ENCODE measurements at regions not wholly inside any gene's neighbourhood (a gene's known extent, or its start where the extent isn't known, plus 50 kb on each side); places are given as distances from the start of the nearest gene placed in this dataset.

DNA sequence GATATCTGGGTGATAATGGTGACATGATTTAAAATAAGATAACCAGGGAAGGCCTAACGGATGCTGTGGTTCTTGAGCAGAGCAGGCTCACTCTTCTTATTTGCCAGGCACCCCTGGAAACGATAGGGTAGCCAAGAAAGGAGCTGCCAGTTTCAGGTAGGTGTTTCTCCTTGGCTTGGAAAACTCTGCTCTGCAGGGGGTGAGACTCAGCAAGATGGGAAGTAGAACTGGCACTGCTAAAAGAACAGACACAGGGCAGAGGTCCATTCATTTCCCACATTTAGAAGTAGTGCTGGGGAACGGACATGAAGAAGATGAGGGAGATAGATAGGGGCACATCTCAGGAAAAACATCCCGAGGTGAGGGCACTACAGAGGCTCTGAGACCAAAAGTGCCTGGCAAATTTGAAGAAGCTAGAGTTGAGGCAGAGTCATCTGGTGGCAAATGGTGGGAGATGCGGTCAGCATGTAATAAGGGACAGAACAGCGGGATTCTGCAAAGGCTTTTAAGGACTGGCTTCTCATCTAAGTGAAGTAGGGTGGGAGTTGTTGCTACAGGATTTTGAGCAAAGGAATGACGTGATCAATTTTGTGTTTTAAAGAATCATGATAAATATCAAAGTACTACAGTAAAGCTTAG, 323.4 kb upstream of the PLSCR5 start:
- H4K8ac ChIP-seq (ENCODE audit: low read depth, low read length), result no peak overlapping the region
- H3K4ac ChIP-seq (ENCODE audit: low read length), result no peak overlapping the region
- no peak overlapping the region for H3K14ac ChIP-seq (ENCODE audit: low read length)
- no peak overlapping the region for H2BK12ac ChIP-seq (ENCODE audit: low read length)
- no peak overlapping the region for H3K18ac ChIP-seq (ENCODE audit: low read length)
- no peaks in the 10 kb centered on the region for H3K36me3 ChIP-seq (replicated peaks in 1 of 2; ENCODE audit: control insufficient read depth in 2 of 2, insufficient read depth in 2 of 2, low read length in 2 of 2)
- H2AFZ ChIP-seq (ENCODE audit: low read length), result no peak overlapping the region
- no peak overlapping the region for H3K23ac ChIP-seq (ENCODE audit: low read depth, low read length, poor library complexity)
- H3K4me3 ChIP-seq (ENCODE audit: low read length in 2 of 2), result no peak overlapping the region
- no peak overlapping the region for H3K9ac ChIP-seq (ENCODE audit: low read depth, low read length, poor library complexity)
- no peaks in the 10 kb centered on the region for H3K27me3 ChIP-seq (ENCODE audit: control insufficient read depth in 3 of 3, insufficient read depth in 3 of 3, low read depth in 1 of 3, low read length in 3 of 3)
- no peak overlapping the region for H2AK5ac ChIP-seq (ENCODE audit: low read depth, low read length)
- H3K4me2 ChIP-seq (ENCODE audit: insufficient read depth, low read length, poor library complexity, severe bottlenecking), result no peak overlapping the region
- no peak overlapping the region for H4K91ac ChIP-seq (ENCODE audit: low read depth, low read length, poor library complexity)
- no CpG with 5 or more reads among the region's 7 CpGs for WGBS, 2 donors (ENCODE audit: extremely low coverage in 2 of 2, insufficient read length in 2 of 2, insufficient replicate concordance in 1 of 2)
- DNase-seq (ENCODE audit: low spot score), result no peak
- H2BK15ac ChIP-seq (ENCODE audit: low read length), result no peak overlapping the region
- no peak overlapping the region for H3K27ac ChIP-seq (replicated peaks; ENCODE audit: low read length)
- H3K79me1 ChIP-seq (ENCODE audit: low read depth, low read length), result no peaks in the 10 kb centered on the region
- no peaks in the 10 kb centered on the region for H3K4me1 ChIP-seq (ENCODE audit: control insufficient read depth in 2 of 2, insufficient read depth in 1 of 2, low read depth in 1 of 2, low read length in 2 of 2)
- H3K9me3 ChIP-seq (replicated peaks in 1 of 2; ENCODE audit: control insufficient read depth in 2 of 2, insufficient read depth in 1 of 2, low read depth in 1 of 2, low read length in 2 of 2), result no peaks in the 10 kb centered on the region
- no peak overlapping the region for H2BK120ac ChIP-seq (ENCODE audit: low read depth, low read length)
- no peak overlapping the region for H2BK5ac ChIP-seq (ENCODE audit: low read length)

DNA sequence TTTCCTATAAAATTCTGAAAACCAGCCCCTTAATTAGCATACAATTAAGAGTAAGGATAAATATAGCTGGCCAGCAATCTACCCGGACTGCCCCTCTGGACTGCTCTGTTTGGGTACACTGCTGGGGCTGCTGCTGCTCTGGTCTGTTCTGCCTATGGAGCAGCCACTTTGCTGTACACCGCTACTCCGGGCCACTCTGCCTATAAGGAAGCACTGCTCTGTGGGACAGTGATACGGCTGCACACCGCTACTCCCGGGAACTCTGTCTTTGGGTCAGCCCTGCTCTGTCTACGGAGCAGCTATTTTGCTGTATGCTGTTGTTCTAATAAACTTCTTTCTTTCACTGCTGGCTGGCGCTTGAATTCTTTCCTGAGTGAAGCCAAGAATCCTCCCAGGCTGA, 316.5 kb upstream of the PLSCR5 start:
- Histone ChIP-seq H4K8ac (ENCODE audit: low read depth, low read length) (no peak overlapping the region), H3K4me1 (ENCODE audit: control insufficient read depth in 2 of 2, insufficient read depth in 1 of 2, low read depth in 1 of 2, low read length in 2 of 2) (no peaks in the 10 kb centered on the region), H3K4me2 (ENCODE audit: insufficient read depth, low read length, poor library complexity, severe bottlenecking) (no peak overlapping the region), H2BK5ac (ENCODE audit: low read length) (no peak overlapping the region), H4K91ac (ENCODE audit: low read depth, low read length, poor library complexity) (no peak overlapping the region), H3K14ac (ENCODE audit: low read length) (no peak overlapping the region), H3K79me1 (ENCODE audit: low read depth, low read length) (no peaks in the 10 kb centered on the region), H2AK5ac (ENCODE audit: low read depth, low read length) (no peak overlapping the region), H3K18ac (ENCODE audit: low read length) (no peak overlapping the region), H2BK12ac (ENCODE audit: low read length) (no peak overlapping the region), H2AFZ (ENCODE audit: low read length) (peak overlapping the region; percentile 43), H3K9ac (ENCODE audit: low read depth, low read length, poor library complexity) (no peak overlapping the region), H2BK15ac (ENCODE audit: low read length) (no peak overlapping the region), H2BK120ac (ENCODE audit: low read depth, low read length) (peak overlapping the region; percentile 0), H3K23ac (ENCODE audit: low read depth, low read length, poor library complexity) (no peak overlapping the region), H3K27me3 (ENCODE audit: control insufficient read depth in 3 of 3, insufficient read depth in 3 of 3, low read depth in 1 of 3, low read length in 3 of 3) (no peaks in the 10 kb centered on the region), H3K36me3 (replicated peaks in 1 of 2; ENCODE audit: control insufficient read depth in 2 of 2, insufficient read depth in 2 of 2, low read length in 2 of 2) (no peaks in the 10 kb centered on the region), H3K27ac (replicated peaks; ENCODE audit: low read length) (no peak overlapping the region), H3K9me3 (replicated peaks in 1 of 2; ENCODE audit: control insufficient read depth in 2 of 2, insufficient read depth in 1 of 2, low read depth in 1 of 2, low read length in 2 of 2) (no peaks in the 10 kb centered on the region), H3K4ac (ENCODE audit: low read length) (no peak overlapping the region), H3K4me3 (ENCODE audit: low read length in 2 of 2) (no peak overlapping the region)
- no CpG with 5 or more reads among the region's 8 CpGs for WGBS, 2 donors (ENCODE audit: extremely low coverage in 2 of 2, insufficient read length in 2 of 2, insufficient replicate concordance in 1 of 2)
- no peak for DNase-seq (ENCODE audit: low spot score)

DNA sequence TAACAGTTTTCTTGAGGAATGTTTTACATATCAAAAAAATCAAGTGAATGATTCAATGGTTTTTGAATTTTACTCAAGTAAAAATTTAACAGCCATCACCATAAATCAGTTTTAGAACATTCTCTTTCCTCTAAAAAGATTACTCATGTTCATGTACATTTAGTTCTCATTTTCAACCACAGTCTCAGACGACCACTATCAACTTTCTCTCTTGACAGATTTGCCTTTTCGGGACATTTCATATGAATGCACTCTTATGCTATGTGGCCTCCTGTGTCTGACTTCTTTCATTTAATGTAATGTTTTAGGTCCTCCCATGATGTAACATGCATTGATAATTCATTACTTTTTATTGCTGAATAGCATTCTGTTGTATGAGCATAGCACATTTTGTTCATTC, 309.3 kb upstream of the PLSCR5 start:
- no peak overlapping the region for H3K9ac ChIP-seq (ENCODE audit: low read depth, low read length, poor library complexity)
- H3K18ac ChIP-seq (ENCODE audit: low read length), result no peak overlapping the region
- H3K4me2 ChIP-seq (ENCODE audit: insufficient read depth, low read length, poor library complexity, severe bottlenecking), result no peak overlapping the region
- no peaks in the 10 kb centered on the region for H3K9me3 ChIP-seq (replicated peaks in 1 of 2; ENCODE audit: control insufficient read depth in 2 of 2, insufficient read depth in 1 of 2, low read depth in 1 of 2, low read length in 2 of 2)
- no peak overlapping the region for H3K27ac ChIP-seq (replicated peaks; ENCODE audit: low read length)
- H2BK15ac ChIP-seq (ENCODE audit: low read length), result no peak overlapping the region
- H3K36me3 ChIP-seq (replicated peaks in 1 of 2; ENCODE audit: control insufficient read depth in 2 of 2, insufficient read depth in 2 of 2, low read length in 2 of 2), result no peaks in the 10 kb centered on the region
- H4K91ac ChIP-seq (ENCODE audit: low read depth, low read length, poor library complexity), result no peak overlapping the region
- no peak overlapping the region for H3K14ac ChIP-seq (ENCODE audit: low read length)
- H3K79me1 ChIP-seq (ENCODE audit: low read depth, low read length), result no peaks in the 10 kb centered on the region
- no peaks in the 10 kb centered on the region for H3K4me1 ChIP-seq (ENCODE audit: control insufficient read depth in 2 of 2, insufficient read depth in 1 of 2, low read depth in 1 of 2, low read length in 2 of 2)
- DNase-seq (ENCODE audit: low spot score), result no peak
- H3K4ac ChIP-seq (ENCODE audit: low read length), result no peak overlapping the region
- no peaks in the 10 kb centered on the region for H3K27me3 ChIP-seq (ENCODE audit: control insufficient read depth in 3 of 3, insufficient read depth in 3 of 3, low read depth in 1 of 3, low read length in 3 of 3)
- H3K4me3 ChIP-seq (ENCODE audit: low read length in 2 of 2), result no peak overlapping the region
- H2BK12ac ChIP-seq (ENCODE audit: low read length), result no peak overlapping the region
- no CpG with 5 or more reads among the region's 2 CpGs for WGBS, 2 donors (ENCODE audit: extremely low coverage in 2 of 2, insufficient read length in 2 of 2, insufficient replicate concordance in 1 of 2)
- H3K23ac ChIP-seq (ENCODE audit: low read depth, low read length, poor library complexity), result no peak overlapping the region
- H4K8ac ChIP-seq (ENCODE audit: low read depth, low read length), result no peak overlapping the region
- H2AFZ ChIP-seq (ENCODE audit: low read length), result no peak overlapping the region
- H2AK5ac ChIP-seq (ENCODE audit: low read depth, low read length), result no peak overlapping the region
- no peak overlapping the region for H2BK5ac ChIP-seq (ENCODE audit: low read length)
- H2BK120ac ChIP-seq (ENCODE audit: low read depth, low read length), result no peak overlapping the region

DNA sequence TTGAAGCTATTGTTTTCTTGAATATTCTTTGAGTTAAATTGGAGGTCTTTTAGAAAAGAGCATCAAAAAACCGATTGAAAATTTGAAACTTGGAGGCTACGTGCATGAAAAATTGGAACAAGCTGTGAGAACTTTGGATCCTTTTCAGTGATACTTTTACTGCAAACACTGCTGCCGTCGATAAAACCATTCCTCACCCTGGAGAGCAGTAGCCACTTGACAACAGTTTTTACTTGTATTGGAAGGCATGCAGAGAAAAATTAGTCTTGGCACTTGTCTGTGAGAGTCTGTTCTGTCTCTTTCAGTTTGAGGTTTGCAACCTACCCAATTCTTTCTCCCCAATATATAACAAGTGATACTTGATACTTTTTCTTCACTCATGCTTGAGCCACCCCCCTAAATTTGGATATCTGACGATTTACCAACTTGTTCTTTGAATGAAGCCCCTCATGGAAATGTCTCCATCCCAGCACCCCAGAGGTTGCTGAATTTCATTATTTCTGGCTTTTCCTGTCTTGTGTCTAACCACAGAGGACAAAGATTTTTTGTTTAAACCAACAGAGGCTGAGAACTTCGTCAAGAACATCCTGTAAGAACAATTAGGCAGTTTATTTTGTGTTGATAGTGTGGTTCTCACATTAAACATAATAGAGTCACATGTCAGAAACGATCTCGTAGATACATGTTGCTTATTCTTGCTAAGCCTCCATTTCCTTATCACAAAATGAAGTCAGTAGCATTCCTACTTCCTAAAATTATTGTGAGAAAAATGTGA, 307.3 kb upstream of the PLSCR5 start:
- no peak for DNase-seq (ENCODE audit: low spot score)
- Histone ChIP-seq H3K9me3 (replicated peaks in 1 of 2; ENCODE audit: control insufficient read depth in 2 of 2, insufficient read depth in 1 of 2, low read depth in 1 of 2, low read length in 2 of 2) (no peaks in the 10 kb centered on the region), H2BK120ac (ENCODE audit: low read depth, low read length) (no peak overlapping the region), H3K18ac (ENCODE audit: low read length) (no peak overlapping the region), H3K79me1 (ENCODE audit: low read depth, low read length) (no peaks in the 10 kb centered on the region), H3K4ac (ENCODE audit: low read length) (no peak overlapping the region), H3K4me3 (ENCODE audit: low read length in 2 of 2) (no peak overlapping the region), H3K27ac (replicated peaks; ENCODE audit: low read length) (no peak overlapping the region), H3K27me3 (ENCODE audit: control insufficient read depth in 3 of 3, insufficient read depth in 3 of 3, low read depth in 1 of 3, low read length in 3 of 3) (no peaks in the 10 kb centered on the region), H3K4me1 (ENCODE audit: control insufficient read depth in 2 of 2, insufficient read depth in 1 of 2, low read depth in 1 of 2, low read length in 2 of 2) (no peaks in the 10 kb centered on the region), H2AK5ac (ENCODE audit: low read depth, low read length) (no peak overlapping the region), H3K4me2 (ENCODE audit: insufficient read depth, low read length, poor library complexity, severe bottlenecking) (no peak overlapping the region), H3K23ac (ENCODE audit: low read depth, low read length, poor library complexity) (no peak overlapping the region), H2BK5ac (ENCODE audit: low read length) (no peak overlapping the region), H2BK15ac (ENCODE audit: low read length) (no peak overlapping the region), H4K8ac (ENCODE audit: low read depth, low read length) (no peak overlapping the region), H3K9ac (ENCODE audit: low read depth, low read length, poor library complexity) (no peak overlapping the region), H3K36me3 (replicated peaks in 1 of 2; ENCODE audit: control insufficient read depth in 2 of 2, insufficient read depth in 2 of 2, low read length in 2 of 2) (no peaks in the 10 kb centered on the region), H2BK12ac (ENCODE audit: low read length) (no peak overlapping the region), H4K91ac (ENCODE audit: low read depth, low read length, poor library complexity) (no peak overlapping the region), H2AFZ (ENCODE audit: low read length) (peak overlapping the region; percentile 45), H3K14ac (ENCODE audit: low read length) (no peak overlapping the region)
- no CpG with 5 or more reads among the region's 8 CpGs for WGBS, 2 donors (ENCODE audit: extremely low coverage in 2 of 2, insufficient read length in 2 of 2, insufficient replicate concordance in 1 of 2)
